OCI-LY7 (cell line): ENCODE measurements at regions not wholly inside any gene's neighbourhood (a gene's known extent, or its start where the extent isn't known, plus 50 kb on each side); places are given as distances from the start of the nearest gene placed in this dataset.

Source experiments
- EZH2phosphoT487 ChIP-seq: fragments of 200-600 bp; sonication (generic); IDR thresholded peaks from 2 replicates; pipeline ENCODE4 v1.6.1; 2018; ENCODE audit warnings: low read depth, borderline replicate concordance, mild to moderate bottlenecking, mixed run types, antibody characterized with exemption, low read length, moderate library complexity, mixed read lengths
- TF ChIP-seq, protein P1 (sequence below): fragments of 200-600 bp; sonication (generic); conservative IDR thresholded peaks from 2 replicates; pipeline ENCODE4 v1.5.1; 2014; ENCODE audit warnings: mild to moderate bottlenecking, antibody characterized with exemption, low read length, moderate library complexity, mixed read lengths

DNA sequence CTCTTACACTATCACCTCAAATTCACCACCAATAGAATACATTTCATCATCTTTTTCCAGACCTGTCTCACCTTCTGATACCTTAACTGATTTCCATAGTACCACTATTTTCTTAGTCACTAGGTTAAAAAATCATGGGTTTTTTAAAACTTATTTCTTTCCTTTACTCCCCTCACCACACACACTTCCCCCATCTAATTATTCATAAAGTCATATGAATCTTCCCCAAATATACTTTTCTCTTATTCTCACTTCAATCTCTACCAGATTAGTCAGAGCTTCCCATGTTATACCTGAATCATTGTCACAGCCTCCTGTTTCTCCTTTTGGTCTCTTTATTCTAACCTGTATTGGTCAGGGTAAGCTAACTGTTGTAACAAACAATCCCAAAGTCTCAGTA lies 696.3 kb downstream of the BCL11A start:
- TF ChIP-seq, protein P1, sequence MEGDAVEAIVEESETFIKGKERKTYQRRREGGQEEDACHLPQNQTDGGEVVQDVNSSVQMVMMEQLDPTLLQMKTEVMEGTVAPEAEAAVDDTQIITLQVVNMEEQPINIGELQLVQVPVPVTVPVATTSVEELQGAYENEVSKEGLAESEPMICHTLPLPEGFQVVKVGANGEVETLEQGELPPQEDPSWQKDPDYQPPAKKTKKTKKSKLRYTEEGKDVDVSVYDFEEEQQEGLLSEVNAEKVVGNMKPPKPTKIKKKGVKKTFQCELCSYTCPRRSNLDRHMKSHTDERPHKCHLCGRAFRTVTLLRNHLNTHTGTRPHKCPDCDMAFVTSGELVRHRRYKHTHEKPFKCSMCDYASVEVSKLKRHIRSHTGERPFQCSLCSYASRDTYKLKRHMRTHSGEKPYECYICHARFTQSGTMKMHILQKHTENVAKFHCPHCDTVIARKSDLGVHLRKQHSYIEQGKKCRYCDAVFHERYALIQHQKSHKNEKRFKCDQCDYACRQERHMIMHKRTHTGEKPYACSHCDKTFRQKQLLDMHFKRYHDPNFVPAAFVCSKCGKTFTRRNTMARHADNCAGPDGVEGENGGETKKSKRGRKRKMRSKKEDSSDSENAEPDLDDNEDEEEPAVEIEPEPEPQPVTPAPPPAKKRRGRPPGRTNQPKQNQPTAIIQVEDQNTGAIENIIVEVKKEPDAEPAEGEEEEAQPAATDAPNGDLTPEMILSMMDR, result no peak
- no peak for TF ChIP-seq EZH2phosphoT487
